Fibroblast of pulmonary artery (primary cell): ENCODE measurements at regions not wholly inside any gene's neighbourhood (a gene's known extent, or its start where the extent isn't known, plus 50 kb on each side); places are given as distances from the start of the nearest gene placed in this dataset.

ENCODE experiments used
- DNase-seq: peaks from one replicate; pipeline ENCODE4 v3.0.0-alpha.2; 2010; ENCODE audit warnings: low read depth
- H3K4me3 ChIP-seq: replicated peaks from 2 replicates; pipeline ENCODE4 v1.5.1; 2011; ENCODE audit warnings: low read depth, mild to moderate bottlenecking, control low read depth, low read length, moderate library complexity
- TF ChIP-seq, protein P1 (sequence below): IDR thresholded peaks from 2 replicates; pipeline ENCODE4 v1.5.1; 2011; ENCODE audit warnings: mild to moderate bottlenecking, control low read depth, low read length, inconsistent platforms; ENCODE audit errors: missing control alignments

DNA sequence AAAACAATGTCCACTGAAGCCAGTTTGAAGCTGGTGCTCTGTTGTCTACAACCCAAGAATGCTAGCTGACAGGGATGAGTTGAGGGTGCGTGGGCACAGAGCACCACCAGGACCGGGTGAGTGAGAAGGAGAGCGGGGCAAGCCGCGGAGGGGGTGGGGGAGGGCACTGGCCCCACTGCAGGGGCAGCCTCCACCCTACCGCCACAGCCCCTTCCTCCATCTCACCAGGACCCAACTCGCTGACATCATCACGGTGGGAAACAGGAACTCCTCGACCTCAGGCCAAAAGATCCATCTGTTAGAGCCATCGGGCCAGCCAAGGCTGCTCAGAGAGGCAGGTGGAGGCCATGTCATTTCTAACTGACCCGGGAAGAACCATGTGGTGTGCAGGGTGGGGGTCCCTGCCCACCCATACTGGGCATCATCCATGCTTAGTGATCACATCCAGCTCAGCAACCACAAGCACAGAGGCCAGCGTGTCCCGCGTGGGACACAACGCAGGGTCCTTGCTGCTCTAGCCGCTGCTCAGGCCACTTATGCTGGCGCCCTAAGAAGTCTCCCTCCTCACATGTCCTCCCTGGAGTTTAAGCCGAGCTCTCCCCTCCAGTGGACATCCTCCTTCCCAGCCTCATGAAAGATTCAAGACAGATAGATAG, 57.6 kb upstream of the GATA2 start:
- TF ChIP-seq, protein P1, sequence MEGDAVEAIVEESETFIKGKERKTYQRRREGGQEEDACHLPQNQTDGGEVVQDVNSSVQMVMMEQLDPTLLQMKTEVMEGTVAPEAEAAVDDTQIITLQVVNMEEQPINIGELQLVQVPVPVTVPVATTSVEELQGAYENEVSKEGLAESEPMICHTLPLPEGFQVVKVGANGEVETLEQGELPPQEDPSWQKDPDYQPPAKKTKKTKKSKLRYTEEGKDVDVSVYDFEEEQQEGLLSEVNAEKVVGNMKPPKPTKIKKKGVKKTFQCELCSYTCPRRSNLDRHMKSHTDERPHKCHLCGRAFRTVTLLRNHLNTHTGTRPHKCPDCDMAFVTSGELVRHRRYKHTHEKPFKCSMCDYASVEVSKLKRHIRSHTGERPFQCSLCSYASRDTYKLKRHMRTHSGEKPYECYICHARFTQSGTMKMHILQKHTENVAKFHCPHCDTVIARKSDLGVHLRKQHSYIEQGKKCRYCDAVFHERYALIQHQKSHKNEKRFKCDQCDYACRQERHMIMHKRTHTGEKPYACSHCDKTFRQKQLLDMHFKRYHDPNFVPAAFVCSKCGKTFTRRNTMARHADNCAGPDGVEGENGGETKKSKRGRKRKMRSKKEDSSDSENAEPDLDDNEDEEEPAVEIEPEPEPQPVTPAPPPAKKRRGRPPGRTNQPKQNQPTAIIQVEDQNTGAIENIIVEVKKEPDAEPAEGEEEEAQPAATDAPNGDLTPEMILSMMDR, result no peak
- no peak overlapping the region for H3K4me3 ChIP-seq
- DNase-seq, result no peak

DNA sequence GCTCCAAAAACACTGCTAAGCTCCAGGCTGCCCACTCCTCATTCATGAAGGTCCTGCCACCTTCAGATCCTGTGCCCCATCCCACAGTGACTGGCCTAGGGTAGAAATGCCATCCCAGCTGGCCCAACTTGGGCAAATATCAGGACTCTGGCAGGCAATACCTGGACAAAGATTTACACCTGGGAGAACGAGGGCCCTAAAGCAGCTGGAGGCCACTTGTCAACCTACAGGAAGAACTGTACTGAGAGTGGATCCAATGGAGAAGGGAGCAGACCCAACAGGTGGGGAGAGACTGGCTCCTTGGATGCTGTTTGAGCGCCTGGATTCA, 57.1 kb upstream of the GATA2 start:
- DNase-seq, result no peak
- TF ChIP-seq, protein P1, result no peak
- no peak overlapping the region for H3K4me3 ChIP-seq

DNA sequence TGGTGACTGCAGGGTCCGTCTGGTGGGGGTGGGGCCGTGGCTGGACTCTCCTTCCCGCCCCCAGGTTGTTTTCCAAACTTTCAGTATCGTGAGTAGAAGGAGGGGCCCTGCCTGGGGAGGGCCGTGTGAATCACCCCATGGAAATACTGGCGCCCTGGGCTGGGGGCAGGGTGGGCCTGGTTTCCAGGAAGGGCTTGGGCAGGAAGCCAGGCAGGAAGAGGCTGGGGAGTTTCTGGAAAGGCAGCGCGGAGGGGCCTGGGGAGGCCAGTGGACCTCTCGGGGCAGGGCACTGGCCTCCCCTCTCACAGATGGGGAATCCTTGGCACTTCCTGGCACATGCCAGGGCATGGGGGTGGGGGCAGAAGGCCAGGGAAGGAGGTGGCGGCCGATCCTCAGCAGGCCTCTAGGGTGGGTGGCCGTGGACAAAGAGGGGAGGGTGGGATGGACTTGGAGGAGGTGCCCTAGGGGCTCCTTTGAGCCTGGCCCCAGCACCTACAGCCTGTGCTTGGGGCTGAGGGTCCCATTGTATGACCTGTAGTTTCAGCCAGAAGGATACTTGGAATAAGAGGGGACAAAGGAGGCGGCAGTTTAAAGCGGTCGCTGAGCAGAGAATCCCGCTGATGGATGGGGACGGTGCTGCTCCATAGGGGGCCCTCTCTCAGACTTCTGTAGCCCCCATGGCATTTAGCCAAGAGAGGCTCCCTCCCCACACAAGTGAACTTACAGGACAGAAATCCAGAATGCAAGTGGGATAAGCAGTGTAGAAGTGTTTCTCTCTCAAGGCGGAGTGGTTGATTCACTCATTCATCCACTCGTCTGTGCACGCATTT, 56.5 kb upstream of the GATA2 start:
- H3K4me3 ChIP-seq, result no peak overlapping the region
- TF ChIP-seq, protein P1, result no peak
- DNase-seq, result peak; percentile 96

DNA sequence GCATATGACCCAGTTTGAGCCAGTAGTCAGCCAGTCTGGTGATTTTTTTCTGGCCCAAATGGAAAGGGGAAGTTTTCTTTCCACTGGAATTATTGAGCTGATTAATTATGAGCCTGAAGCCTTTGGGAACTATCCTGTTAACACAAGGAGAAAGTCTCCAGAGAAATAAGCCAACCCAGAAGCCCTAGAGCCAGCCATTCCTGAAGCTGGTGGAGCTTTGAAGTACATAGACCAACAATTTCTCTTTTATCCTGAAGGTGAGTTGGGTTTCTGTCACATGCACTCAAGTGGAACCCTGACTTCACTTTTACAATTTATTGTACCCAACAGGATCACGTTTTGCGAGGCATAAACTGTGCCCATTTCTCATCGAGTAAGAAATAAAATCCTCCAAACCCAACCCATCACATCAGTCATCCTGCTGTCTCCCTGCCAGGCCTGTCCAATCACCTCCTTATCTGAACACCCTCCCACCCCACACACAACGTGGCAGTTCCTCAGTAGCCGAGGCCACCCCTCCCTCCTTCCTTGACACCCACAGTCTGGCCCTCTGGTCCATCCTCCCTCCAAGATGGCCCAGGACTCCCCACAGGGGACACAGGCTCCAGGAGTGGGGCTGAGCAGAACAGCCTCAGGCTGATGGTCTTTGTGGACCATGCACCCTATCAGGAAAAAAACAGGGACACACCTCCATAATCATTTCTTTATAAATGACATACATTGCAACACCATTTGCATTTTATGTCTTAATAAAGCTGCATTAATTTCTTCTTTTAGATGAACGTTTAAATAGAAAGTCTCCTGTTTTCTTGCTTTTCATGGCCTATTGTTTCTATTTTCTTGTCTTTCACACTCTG, 55.7 kb upstream of the GATA2 start:
- TF ChIP-seq, protein P1, result no peak
- H3K4me3 ChIP-seq, result no peak overlapping the region
- peak; percentile 79 for DNase-seq

DNA sequence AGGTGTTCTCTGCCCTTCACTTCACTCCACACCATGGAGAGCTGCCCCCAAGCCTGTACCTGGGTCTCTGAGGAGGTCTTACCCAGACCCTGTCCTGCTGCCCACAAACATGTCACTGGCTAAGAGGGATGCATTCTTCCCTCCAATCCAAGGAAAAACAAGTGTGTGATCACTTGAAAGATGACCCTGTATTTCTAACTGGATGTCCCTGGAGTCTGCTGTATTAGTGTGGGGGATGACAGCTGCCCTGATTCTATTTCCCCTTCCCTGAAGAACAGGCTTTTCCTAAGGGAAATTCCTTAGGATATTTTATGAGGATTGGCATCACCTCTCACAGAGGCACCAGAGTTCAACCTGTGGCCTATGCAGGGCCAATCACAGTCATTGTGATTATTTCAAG, 55.0 kb upstream of the GATA2 start:
- no peak for DNase-seq
- TF ChIP-seq, protein P1, result no peak
- no peak overlapping the region for H3K4me3 ChIP-seq

DNA sequence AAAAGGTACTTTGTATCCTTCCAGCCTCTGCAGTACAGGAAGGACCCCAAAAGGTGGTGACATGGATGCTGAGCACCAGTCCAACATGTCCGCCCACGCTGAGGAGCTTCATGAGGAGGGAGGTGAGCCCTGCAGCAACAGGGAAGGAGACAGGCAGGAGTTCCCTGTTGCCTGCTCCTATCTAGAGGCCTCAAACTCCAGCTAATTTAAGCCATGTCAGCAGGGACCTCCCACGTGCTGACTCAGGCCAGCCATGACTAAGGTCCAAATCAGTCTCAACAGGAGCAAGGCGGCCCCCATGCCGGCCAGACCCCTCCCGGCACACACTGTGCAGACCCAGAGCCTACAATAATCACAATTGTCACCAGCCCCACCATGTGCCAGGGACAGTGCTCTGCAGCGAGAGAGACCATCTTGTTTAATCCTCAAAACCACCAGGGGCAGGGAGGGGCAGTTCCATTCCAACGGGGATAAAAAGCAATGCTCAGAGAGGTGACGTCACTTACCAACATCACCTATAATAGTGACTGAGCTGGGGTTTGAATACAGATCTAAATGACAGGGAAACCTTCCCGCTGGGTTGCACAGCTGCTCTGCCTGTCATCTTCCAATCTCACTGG, 54.5 kb upstream of the GATA2 start:
- peak; percentile 59 for DNase-seq
- no peak overlapping the region for H3K4me3 ChIP-seq
- TF ChIP-seq, protein P1, result no peak
